Ishikawa (cell line): ENCODE measurements at regions not wholly inside any gene's neighbourhood (a gene's known extent, or its start where the extent isn't known, plus 50 kb on each side); places are given as distances from the start of the nearest gene placed in this dataset.

Experiments
- CEBPB ChIP-seq: IDR thresholded peaks from 2 replicates; pipeline ENCODE4 v1.6.1; 2012
- CREB1 ChIP-seq: IDR thresholded peaks from 2 replicates; pipeline ENCODE4 v1.6.1; 2012; ENCODE audit warnings: low read depth
- EGR1 ChIP-seq: IDR thresholded peaks from 2 replicates; pipeline ENCODE4 v1.6.1; 2012
- EP300 ChIP-seq: IDR thresholded peaks from 2 replicates; pipeline ENCODE4 v1.6.1; 2012; ENCODE audit warnings: borderline replicate concordance
- FOXM1 ChIP-seq: IDR thresholded peaks from 2 replicates; pipeline ENCODE4 v1.6.1; 2012; ENCODE audit warnings: low read depth, borderline replicate concordance
- MAX ChIP-seq: IDR thresholded peaks from 2 replicates; pipeline ENCODE4 v1.6.1; 2012
- NFIC ChIP-seq: IDR thresholded peaks from 2 replicates; pipeline ENCODE4 v1.6.1; 2012
- RAD21 ChIP-seq: IDR thresholded peaks from 2 replicates; pipeline ENCODE4 v1.6.1; 2012; ENCODE audit warnings: low read depth
- REST ChIP-seq: IDR thresholded peaks from 2 replicates; pipeline ENCODE4 v1.6.1; 2012; ENCODE audit warnings: low read depth, mild to moderate bottlenecking
- TAF1 ChIP-seq: IDR thresholded peaks from 2 replicates; pipeline ENCODE4 v1.6.1; 2012; ENCODE audit warnings: low read depth, mild to moderate bottlenecking
- TCF12 ChIP-seq: IDR thresholded peaks from 2 replicates; pipeline ENCODE4 v1.6.1; 2012; ENCODE audit warnings: low read depth
- TEAD4 ChIP-seq: IDR thresholded peaks from 2 replicates; pipeline ENCODE4 v1.6.1; 2012
- USF1 ChIP-seq: IDR thresholded peaks from 2 replicates; pipeline ENCODE4 v1.6.1; 2012
- YY1 ChIP-seq: IDR thresholded peaks from 2 replicates; pipeline ENCODE4 v1.6.1; 2012; ENCODE audit warnings: low read depth
- ZBTB7A ChIP-seq: IDR thresholded peaks from 2 replicates; pipeline ENCODE4 v1.6.1; 2012; ENCODE audit warnings: low read depth

GRCh38 chr2:37532503-37532902, 138.9 kb downstream of the CDC42EP3 start:
- TF ChIP-seq EGR1 (no peak), USF1 (no peak), RAD21 (no peak), ZBTB7A (no peak), TAF1 (no peak), NFIC (no peak)

- TF ChIP-seq NFIC (no peak), TEAD4 (no peak), CREB1 (no peak), EGR1 (no peak), RAD21 (no peak), EP300 (no peak), USF1 (no peak), FOXM1 (no peak), TAF1 (no peak), TCF12 (no peak), YY1 (no peak), CEBPB (no peak), MAX (no peak)
These were observed 134.1 kb downstream of the CDC42EP3 start for GRCh38 chr2:37537316-37537715.

GRCh38 chr2:37541516-37541915, 129.9 kb downstream of the CDC42EP3 start:
- TF ChIP-seq REST, result no peak
- no peak for TF ChIP-seq TAF1
- TF ChIP-seq TCF12, result no peak
- no peak for TF ChIP-seq CREB1
- no peak for TF ChIP-seq RAD21
- TF ChIP-seq EP300, result no peak
- TF ChIP-seq USF1, result no peak
- no peak for TF ChIP-seq YY1
- TF ChIP-seq ZBTB7A, result no peak
- TF ChIP-seq TEAD4, result no peak

GRCh38 chr2:37543999-37544557, 127.4 kb downstream of the CDC42EP3 start:
- TF ChIP-seq TAF1 (no peak), USF1 (no peak), RAD21 (no peak), TCF12 (no peak), CEBPB (no peak), YY1 (no peak), FOXM1 (no peak), MAX (no peak), CREB1 (no peak), NFIC (no peak), EP300 (no peak), REST (no peak), TEAD4 (no peak), ZBTB7A (no peak), EGR1 (no peak)

GRCh38 chr2:37544591-37545031, 126.8 kb downstream of the CDC42EP3 start:
- TF ChIP-seq CREB1, result no peak
- no peak for TF ChIP-seq CEBPB
- TF ChIP-seq YY1, result no peak
- no peak for TF ChIP-seq USF1
- TF ChIP-seq MAX, result no peak
- no peak for TF ChIP-seq EP300
- no peak for TF ChIP-seq EGR1
- no peak for TF ChIP-seq TEAD4
- TF ChIP-seq TAF1, result no peak
